M059J (cell line): ENCODE measurements at regions not wholly inside any gene's neighbourhood (a gene's known extent, or its start where the extent isn't known, plus 50 kb on each side); places are given as distances from the start of the nearest gene placed in this dataset.
"Not testable (repeated sequence)": the region's sequence is repeated elsewhere in the genome, so short reads cannot be mapped to it uniquely, and the experiment has no call there.

Source experiments
- DNase-seq: peaks from one replicate; pipeline ENCODE4 v3.0.0-alpha.2; 2012; ENCODE audit warnings: low read depth

DNA sequence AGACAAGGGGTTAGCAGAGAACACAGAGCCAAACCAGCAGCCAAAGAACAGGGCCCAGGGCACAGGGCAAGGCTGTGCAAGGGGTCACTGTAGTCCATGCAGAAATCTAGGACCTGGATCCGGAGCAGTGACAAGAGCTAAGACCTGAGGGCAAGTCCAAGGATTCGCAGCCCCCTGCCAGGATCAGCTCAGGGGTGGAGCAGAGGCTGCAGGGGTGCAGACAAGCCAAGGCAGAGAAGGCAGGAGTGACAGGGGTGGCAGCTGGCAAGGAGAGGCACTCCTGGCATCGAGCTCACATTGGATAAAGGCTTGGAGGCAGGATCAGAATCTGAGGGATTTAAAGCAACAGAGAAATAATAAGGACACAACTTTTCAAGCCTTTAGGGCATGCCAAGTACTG lies 80.7 kb upstream of the NANOS1 start:
- DNase-seq, result no peak

DNA sequence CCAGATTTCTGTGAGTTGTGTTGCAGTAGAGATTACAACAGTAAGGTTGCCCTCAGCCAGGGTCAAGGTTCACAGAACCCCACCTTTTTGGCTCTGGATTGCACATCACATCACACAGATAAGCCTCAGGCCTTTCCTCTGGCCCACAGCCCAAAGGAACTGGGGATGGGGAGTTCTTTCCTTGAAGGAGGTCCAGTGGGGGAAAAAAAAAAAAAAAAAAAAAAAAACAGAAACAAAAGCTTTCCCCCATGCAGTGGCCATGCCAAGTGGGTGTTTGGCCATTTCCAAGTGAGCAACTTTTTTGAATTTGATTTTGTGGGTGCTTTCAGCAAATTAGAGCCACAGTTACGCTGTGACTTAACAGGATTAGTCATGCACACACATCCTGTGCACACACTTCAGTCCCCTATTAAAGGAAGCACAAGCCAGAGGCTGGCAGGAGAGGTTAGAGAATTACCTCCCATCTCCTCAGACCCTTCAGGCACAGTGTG lies 79.3 kb upstream of the NANOS1 start:
- DNase-seq, result peak; percentile 84

DNA sequence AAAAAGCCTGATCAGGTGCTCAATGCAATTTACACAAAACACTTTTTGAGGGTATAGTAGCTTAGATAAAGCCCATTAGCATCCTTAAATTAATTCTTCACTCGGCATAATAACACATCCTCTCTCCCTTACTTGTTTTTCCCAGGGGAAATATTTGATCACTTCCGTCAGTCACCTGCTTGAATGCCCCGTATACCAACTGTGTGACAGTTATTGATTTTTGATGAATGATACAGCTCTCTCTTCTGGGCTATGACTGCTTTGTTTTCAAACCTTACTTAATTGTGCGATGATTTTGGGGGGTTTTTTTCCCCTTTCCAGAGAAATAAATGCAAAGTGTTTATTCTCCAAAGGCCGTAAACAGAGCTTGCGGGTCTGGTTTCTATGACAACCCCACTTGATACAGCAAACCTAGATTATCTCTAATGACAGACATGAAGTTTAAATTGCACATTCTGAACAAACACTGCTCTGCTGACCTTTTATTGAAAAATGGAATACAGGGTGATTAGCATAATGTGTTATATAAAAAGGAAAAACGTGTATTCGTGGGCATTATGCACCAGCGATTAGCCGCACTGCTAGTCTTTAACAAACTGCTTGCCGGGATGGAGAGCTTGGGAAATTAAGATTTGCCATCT lies 78.4 kb upstream of the NANOS1 start:
- no peak for DNase-seq

DNA sequence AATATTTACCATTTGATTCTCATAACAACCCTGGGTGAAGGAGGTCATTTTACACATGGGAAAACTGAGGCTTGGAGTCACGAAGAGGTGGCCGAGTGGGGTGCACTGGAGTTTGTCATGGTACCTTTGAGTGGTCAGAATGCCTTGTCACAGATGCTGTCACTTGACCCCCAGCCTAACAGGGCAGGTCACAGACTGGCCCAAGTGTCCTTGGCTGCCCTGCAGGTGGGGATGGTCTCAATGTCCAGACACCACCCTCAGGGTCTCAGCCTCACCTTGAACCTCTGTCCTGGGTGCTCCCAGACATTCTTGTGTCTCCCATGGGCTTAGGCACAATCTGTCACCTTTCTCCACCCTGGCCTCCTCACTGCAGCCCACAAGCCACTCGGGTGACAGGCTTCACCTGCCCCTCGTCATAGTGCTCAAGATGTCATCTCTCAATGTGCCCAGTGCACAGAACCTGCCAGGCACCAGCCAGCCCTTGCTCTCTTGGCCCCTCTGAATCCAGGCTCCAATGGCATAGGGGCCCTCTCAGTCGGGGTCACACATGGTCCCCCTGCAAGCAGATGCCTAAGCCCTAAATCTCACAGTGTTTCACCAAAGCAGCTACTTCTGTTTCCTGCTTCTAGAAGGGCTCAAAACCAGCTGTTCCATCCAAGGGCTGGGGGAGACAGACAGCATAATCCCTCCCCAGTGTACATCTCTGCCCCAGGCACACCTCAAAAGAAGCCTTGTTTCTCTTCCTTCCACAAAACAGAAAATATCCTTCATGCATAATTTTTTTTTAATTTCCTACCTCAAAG lies 76.8 kb upstream of the NANOS1 start:
- DNase-seq, result no peak

DNA sequence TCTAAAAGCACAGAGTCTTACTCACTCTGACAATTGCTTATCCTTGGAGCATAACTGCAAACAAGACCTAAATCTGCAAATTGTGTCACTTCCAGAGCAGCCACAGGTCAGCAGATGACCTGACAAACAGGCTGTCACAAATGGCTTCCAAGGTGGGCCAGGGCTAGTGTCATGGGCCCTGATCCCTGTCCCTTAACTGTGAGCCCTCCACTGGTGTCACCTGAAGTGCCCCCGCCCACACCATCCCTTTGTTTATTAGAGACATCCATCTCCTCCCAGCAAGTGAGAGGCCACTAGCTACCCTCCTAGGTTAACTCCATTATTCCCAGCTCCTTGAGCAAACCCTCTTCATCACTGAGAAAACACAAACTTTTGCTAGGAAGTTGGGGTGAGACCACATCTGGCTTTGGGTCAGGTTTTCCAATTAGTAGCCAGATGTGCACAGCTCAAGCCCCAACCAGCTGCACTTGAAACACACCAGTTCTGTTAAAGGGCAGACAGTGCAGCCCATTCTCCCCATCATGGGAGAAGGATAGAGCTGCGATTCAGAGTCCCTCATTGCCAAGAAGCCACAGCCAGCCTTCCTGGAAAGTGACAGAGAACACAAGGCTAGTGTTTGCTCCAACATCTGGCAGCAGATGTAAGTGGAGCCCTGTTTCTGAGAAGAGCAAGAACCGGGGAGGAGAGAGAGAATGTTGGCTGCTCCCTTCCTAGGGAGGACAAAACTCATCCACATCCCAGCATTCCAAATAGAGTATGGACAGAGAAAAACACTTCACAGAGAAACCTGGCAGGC lies 75.7 kb upstream of the NANOS1 start:
- no peak for DNase-seq

DNA sequence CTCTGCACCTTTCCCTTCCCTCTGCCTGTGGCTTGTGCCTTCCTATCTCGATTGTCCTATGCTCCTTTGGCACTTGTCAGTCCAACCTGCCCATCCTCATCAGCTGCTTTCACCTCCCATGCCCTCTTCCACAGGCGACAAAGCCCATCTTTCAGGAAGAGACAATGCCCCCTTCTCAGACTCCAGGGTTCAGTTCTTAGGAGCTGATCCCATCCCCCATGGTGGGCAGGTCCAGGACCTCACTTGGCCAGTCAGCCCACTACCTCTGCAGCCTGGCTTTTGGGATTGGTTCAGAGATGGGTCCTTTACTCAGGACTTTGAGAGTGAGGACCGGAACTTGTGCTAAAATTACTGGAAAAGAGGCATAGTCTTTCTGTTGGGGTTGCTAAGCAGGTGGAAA lies 74.0 kb upstream of the NANOS1 start:
- no peak for DNase-seq

DNA sequence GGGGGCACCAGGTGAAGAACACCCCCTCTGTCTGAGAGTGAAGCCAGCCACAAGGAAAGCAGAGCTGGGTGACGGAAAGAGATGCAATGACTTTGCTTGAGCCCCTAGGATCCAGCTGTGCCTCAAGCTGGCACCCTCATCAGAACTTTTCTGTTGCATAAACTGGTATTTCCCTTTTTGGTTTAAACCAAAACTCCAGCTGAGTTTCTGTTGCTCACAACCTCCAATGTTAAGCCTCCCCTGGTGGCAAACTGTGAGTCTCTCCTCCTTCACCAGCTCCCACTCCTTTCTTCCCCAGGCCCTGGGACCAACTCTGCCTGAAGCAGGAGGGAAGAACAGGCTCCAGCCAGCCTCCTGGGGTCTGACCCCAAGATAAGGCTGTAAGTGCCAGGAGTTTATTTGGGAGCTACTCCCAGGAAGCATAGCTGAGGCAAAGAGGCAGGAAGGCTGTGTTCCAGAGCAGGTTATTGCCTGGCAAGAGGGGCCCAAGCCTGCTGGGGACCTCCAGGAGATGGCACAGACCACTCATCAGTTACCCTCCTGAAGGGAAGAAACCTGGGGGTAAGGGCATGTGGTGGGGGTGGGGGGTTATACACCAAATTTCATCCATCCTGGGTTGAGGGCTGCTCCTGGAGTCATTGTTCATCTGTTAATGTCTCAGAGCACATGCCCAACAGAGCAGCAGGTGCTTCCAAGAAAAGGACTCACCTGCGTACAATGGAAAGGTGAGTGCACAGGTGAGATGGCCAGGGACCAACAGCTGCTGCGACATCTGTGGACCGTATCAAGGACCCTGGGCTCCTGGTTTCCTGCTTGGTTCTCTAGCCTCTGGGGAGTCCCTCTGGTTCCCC lies 73.3 kb upstream of the NANOS1 start:
- DNase-seq, result no peak

DNA sequence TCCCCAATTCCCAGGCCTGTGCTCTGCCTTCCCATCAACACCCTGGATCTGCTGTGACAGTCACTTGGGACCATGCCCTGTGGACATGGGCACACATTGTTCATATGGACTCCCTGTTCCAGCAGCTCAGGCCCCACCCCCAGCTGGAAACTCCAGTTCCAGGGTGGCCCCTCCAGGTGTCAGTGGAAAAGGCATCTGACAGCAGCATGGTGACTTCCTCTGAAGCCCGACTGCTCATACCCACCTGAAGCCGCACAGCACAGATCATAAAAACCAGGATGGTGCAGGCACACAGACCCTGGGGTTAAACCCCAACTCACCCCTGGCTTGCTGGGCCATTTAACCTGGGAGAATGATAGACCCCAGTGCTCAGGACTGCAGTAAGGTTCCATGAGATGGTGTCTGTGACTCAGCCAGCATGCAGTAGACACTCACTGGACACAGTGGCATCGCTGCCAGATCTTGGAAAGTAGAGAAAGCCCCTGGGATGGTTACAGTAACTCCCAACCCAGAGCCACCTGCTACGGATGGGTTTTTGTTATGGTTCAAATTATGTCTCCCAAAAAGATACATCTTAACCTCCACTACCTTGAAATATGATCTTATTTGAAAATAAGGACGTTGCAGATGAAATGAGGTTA lies 72.6 kb upstream of the NANOS1 start:
- no peak for DNase-seq

DNA sequence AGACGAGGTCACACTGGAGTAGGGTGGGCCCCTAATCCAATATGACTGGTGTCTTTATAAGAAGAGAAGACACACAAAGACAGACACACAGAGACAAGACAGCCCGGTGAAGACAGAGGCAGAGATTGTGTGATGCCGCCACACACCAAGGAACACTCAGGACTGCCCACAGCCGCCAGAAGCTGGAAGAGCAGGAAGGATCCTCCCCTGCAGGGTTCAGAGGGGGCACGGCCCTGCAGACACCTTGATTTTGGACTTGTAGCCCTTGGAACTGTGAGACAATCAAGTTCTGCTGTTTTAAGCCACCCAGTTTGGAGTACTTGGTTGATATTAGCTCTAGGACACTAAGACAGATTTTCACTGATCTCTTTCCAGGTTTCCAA lies 72.1 kb upstream of the NANOS1 start:
- no peak for DNase-seq

DNA sequence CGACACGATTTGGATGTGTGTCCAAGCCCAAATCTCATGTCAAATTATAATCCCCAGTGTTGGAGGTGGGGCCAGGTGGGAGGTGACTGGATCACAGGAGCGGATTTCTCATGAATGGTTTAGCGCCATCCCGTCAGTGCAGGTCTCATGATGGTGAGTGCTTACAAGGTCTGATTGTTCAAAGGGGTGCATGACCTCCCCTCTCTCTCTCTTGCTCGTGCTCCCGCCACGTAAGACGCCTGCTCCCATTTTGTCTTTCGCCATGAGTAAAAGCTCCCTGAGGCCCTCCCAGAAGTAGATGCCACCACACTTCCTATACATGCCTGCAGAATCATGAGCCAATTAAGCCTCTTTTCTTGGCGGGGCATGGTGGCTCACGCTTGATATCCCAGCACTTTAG lies 71.5 kb upstream of the NANOS1 start:
- no peak for DNase-seq

DNA sequence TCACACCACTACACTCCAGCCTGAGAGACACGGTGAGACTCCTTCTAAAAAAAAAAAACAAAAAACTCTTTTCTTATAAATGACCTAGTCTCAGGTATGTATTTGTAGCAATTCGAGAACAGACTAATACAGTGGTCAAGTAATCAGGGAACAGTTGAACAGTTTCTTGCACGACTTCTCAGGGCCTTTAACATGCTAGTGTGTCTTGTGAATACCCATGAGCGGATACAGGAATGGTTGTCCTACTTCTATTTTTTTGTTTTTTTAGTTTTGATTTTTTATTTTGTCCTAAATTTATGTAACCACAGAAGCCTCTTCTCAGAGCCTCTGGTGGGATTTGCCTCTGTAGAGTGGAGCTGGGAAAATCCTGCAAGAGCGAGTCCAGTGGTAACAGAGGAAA lies 71.0 kb upstream of the NANOS1 start:
- DNase-seq, result no peak

DNA sequence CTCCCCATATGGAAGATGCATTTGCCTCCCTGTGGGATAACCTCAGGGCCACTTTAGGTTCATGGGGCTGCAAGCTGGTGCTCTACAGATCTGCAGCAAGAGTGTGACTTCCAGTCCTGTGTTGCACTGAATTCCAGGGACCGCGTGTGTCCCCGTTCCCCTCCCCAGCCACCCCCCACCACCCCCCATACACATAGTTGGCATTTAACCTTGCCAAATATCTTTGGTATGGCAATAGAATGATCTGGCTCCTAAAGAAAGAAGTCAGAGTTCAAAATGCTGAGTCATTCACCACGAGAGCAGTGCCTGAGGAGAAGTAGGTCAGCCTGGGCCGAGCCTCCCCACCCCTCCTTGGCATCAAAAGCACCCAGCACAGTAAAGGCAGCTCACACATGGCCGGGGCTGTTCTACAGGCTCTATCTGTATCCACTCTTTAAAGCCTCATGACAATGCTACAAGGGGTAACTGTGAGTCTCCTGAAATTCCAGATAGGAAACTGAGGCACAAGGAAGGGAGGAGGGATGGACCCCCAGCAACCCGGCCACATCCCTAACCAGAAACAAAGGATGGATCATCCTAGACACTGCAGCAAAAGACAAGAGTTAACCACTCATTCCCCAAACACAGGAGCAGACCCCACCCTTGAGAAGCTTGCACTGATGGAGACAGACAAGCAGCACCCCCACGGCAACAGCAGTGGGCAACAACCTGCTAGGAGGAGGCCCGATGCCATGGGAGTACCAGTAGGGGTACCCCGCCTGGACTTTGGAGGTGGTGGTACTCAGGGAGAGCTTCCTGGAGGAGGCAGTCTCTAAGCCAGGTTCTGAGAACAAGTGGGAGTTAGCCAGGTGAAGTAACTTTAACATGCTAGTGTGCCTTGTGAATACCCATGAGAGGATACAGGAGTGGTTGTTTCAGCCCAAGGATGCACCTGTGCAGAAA lies 70.3 kb upstream of the NANOS1 start:
- DNase-seq, result peak; percentile 79

DNA sequence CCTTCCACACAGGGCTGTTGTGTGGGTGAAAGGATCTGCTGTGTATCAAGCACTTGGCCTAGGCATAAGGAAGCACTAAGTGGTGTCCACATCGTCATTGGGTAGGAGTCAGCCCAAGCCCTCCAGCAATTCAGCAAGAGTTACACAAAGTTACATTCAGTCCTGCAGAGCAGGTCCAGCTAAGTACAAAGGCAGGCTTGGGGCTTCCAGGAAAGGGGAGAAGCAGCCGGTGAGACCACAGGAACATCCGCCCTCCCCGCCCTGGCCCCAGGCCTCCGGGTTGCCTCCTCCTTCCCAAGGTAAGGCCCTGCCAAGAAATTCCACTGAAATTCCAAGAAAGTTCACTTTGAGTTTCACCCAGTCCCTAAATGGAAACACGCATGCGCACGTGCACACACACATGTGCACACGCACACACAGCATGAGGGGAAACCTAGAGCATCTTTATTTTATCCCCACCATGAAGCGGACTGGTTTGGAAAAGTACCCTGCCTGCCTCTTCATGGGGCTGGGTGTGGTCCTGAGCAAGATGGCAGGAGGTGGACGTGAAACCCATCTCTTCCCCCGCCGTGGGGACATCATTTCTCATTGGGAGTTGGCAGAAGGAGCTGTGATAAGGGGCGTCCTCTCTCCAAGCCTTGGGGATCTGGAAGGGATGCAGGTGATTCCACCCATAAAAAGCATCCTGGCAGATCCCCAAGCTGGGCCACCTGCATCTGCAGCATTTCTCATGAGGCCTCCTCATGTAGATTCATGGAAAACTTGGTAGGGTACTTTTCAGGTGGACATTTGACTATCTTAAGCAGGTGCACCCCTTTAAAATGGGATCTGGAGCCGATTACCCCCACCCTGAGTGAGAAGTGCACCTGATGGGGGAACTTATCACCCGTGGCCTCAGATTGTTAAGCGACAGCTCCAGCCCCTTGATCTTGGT lies 69.1 kb upstream of the NANOS1 start:
- DNase-seq, result peak; percentile 33

DNA sequence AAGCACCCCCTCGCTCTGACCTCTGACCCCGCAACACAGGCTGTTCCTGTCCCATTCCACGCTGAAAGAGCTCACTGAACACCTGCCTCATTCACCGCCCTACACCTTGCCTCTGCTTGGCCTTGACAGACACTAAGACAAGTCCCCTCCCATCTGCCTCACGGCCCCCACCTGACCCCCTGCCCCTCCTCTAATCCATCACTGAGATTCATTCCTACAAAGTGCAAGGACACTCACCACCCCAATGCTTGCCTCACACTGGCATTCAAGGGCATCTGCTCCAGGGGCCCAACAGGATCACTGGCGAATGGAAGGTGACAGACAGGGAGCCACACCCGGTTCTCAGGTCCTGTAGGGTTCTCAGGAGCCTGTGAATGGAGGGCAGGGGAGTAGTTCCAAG lies 68.1 kb upstream of the NANOS1 start:
- no peak for DNase-seq

DNA sequence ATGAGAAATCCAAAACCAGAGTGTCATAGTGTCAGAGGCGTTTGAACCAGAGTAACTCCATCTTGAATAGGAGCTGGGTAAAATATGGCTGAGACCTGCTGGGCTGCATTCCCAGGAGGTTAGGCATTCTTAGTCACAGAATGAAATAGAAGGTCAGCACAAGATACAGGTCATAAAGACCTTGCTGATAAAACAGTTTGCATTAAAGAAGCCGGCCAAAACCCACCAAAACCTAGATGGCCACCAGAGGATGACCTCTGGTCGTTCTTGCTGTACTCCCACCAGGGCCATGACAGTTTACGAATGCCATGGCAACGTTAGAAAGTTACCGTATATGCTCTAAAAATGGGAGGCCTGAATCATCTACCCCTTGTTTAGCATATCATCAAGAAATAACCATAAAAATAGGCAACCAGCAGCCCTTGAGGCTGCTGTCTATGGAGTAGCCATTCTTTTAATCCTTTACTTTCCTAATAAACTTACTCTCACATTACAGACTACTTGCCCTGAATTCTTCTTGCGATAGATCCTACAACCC lies 67.1 kb upstream of the NANOS1 start:
- DNase-seq, result not testable (repeated sequence)

DNA sequence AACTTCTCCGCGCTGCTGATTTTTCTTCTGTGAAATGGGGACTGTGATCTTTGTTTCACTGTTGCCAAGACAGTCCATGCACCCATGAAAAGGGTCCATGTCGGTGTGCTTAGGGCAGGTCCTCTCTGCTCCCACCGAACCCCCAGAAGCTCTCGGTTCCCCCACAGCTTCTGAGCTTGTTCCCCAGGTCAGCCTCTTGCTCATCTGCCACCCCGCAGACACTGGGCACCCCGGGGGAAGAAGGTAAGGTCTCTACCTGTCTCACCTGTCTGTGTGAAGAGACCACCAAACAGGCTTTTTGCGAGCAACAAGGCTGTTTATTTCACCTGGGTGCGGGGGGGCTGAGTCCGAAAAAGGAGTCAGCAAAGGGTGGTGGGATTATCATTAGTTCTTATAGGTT lies 66.2 kb upstream of the NANOS1 start:
- DNase-seq, result no peak

DNA sequence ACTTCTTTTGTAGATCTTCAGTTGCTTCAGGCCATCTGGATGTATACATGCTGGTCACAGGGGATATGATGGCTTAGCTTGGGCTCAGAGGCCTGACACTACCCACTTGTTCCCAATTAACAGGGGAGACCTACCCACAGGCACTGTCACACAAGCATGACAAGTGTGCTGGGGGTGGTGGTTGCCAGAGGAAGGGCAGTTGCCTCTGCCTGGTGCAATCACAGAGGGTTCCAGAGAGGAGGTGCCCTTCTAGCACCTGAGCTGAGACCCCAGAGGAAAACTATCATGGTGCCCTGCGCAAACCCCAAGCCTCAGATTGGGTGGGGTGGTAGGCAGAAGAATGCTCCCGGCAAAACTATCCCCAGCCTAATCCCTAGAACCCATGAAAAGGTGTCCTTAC lies 65.6 kb upstream of the NANOS1 start:
- DNase-seq, result no peak

DNA sequence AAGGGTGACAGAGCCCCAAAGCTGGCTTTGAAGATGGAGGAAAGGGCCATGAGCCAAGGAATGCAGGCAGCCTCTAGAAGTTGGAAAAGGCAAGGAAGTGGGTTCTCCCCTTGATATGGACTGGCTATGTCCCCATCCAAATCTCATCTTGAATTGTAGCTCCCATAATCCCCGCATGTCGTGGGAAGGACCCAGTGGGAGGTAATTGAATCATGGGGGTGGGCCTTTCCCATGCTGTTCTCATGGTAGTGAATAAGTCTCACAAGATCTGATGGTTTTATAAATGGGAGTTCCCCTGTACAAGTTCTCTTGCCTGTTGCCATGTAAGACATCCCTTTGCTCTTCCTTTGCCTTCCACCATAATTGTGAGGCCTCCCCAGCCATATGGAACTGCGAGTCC lies 65.0 kb upstream of the NANOS1 start:
- not testable (repeated sequence) for DNase-seq

DNA sequence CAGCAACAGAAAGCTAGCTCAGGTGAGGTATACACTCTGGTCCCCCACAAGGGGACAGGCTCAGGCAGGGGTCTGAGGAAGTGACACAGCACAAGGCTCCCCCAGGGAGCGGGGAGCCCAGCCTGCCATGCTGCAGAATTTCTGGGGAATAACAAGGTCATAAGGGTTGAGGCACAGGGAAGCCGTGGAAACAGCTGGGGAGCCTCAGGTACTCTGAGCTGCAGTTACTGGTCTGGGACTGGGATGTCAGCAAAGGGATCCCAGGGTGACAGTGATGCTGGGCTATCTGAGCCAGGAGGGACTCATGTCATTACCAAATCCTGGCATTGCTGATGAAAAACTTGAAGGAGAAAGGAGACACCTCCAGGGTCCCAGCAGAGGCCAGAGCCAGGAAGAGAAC lies 64.4 kb upstream of the NANOS1 start:
- no peak for DNase-seq
